HG03103 (cell line): ENCODE measurements at regions not wholly inside any gene's neighbourhood (a gene's known extent, or its start where the extent isn't known, plus 50 kb on each side); places are given as distances from the start of the nearest gene placed in this dataset.
"Not testable (repeated sequence)": the region's sequence is repeated elsewhere in the genome, so short reads cannot be mapped to it uniquely, and the experiment has no call there.

Source experiments
- ATAC-seq: cut with Tn5 transposase; IDR thresholded peaks from one replicate; pipeline ENCODE4 v1.9.1; 2021; ENCODE audit warnings: low read depth; ENCODE audit not compliant: unreplicated experiment

- no peak for ATAC-seq
These were observed 619.4 kb upstream of the CHAC2 start for GRCh38 chr2:53148221-53148620.

- no peak for ATAC-seq
These were observed 636.2 kb upstream of the CHAC2 start for GRCh38 chr2:53131416-53131815.

- ATAC-seq = no peak
These were observed 637.1 kb upstream of the CHAC2 start for GRCh38 chr2:53130441-53130943.

GRCh38 chr2:53129851-53130250 lies 637.8 kb upstream of the CHAC2 start:
- no peak for ATAC-seq

GRCh38 chr2:53127061-53127650 lies 640.4 kb upstream of the CHAC2 start:
- no peak for ATAC-seq

- ATAC-seq = no peak
These were observed 652.6 kb upstream of the CHAC2 start for GRCh38 chr2:53114991-53115390.

GRCh38 chr2:53114582-53114981 lies 653.0 kb upstream of the CHAC2 start:
- ATAC-seq = no peak

GRCh38 chr2:53112408-53112807 lies 655.2 kb upstream of the CHAC2 start:
- ATAC-seq = not testable (repeated sequence)

GRCh38 chr2:53111406-53111805 lies 656.2 kb upstream of the CHAC2 start:
- ATAC-seq = no peak

- ATAC-seq = no peak
These were observed 656.6 kb upstream of the CHAC2 start for GRCh38 chr2:53111004-53111403.

GRCh38 chr2:53108246-53108645 lies 659.4 kb upstream of the CHAC2 start:
- no peak for ATAC-seq

GRCh38 chr2:53104263-53104662 lies 663.3 kb upstream of the CHAC2 start:
- ATAC-seq = no peak

- ATAC-seq = no peak
These were observed 663.9 kb upstream of the CHAC2 start for GRCh38 chr2:53103679-53104078.

GRCh38 chr2:53098696-53099078 lies 668.9 kb upstream of the CHAC2 start:
- ATAC-seq = no peak

GRCh38 chr2:53096351-53096750 lies 671.3 kb upstream of the CHAC2 start:
- no peak for ATAC-seq

GRCh38 chr2:53095664-53096063 lies 671.9 kb upstream of the CHAC2 start:
- no peak for ATAC-seq

- ATAC-seq = no peak
These were observed 672.4 kb upstream of the CHAC2 start for GRCh38 chr2:53095227-53095626.

GRCh38 chr2:53093355-53093754 lies 674.2 kb upstream of the CHAC2 start:
- ATAC-seq = no peak

- ATAC-seq = no peak
These were observed 676.4 kb upstream of the CHAC2 start for GRCh38 chr2:53091183-53091582.

GRCh38 chr2:53087874-53088461 lies 679.6 kb upstream of the CHAC2 start:
- no peak for ATAC-seq

GRCh38 chr2:53087262-53087873 lies 680.2 kb upstream of the CHAC2 start:
- no peak for ATAC-seq

- no peak for ATAC-seq
These were observed 690.2 kb upstream of the CHAC2 start for GRCh38 chr2:53077413-53077812.
